Smooth muscle cell (in vitro differentiated cells): ENCODE measurements at regions not wholly inside any gene's neighbourhood (a gene's known extent, or its start where the extent isn't known, plus 50 kb on each side); places are given as distances from the start of the nearest gene placed in this dataset.

ENCODE experiments used
- DNase-seq: peaks from one replicate; lab custom pipeline; 2025; ENCODE audit not compliant: unreplicated experiment; lab: John Stamatoyannopoulos, UW
- H2AFZ ChIP-seq: fragments of 200-600 bp; sonication (generic); 2 replicates; pipeline ENCODE4 v1.6.0; 2016; ENCODE audit warnings: antibody characterized with exemption, low read depth, mild to moderate bottlenecking
- H3F3A ChIP-seq: fragments of 200-600 bp; sonication (generic); 2 replicates; pipeline ENCODE4 v1.6.0; 2017; ENCODE audit warnings: antibody characterized with exemption, low read depth
- H3K27ac ChIP-seq: fragments of 200-600 bp; sonication (generic); 2 replicates; pipeline ENCODE4 v1.5.1; 2016; ENCODE audit warnings: low read depth, mild to moderate bottlenecking
- H3K27me3 ChIP-seq: fragments of 200-600 bp; sonication (generic); 2 replicates; pipeline ENCODE4 v1.6.1; 2016; ENCODE audit warnings: low read depth, mild to moderate bottlenecking
- H3K36me3 ChIP-seq: fragments of 200-600 bp; sonication (generic); 2 replicates; pipeline ENCODE4 v1.5.1; 2016; ENCODE audit warnings: low read depth
- H3K4me1 ChIP-seq: fragments of 200-600 bp; sonication (generic); 2 replicates; pipeline ENCODE4 v1.5.1; 2016; ENCODE audit warnings: low read depth
- H3K4me2 ChIP-seq: fragments of 200-600 bp; sonication (generic); 2 replicates; pipeline ENCODE4 v1.6.0; 2016; ENCODE audit warnings: mild to moderate bottlenecking
- H3K4me3 ChIP-seq: fragments of 200-600 bp; sonication (generic); 2 replicates; pipeline ENCODE4 v1.5.1; 2016; ENCODE audit warnings: mild to moderate bottlenecking
- H3K79me2 ChIP-seq: fragments of 200-600 bp; sonication (generic); 2 replicates; pipeline ENCODE4 v1.6.0; 2016; ENCODE audit warnings: low read depth, mild to moderate bottlenecking
- H3K9ac ChIP-seq: fragments of 200-600 bp; sonication (generic); 2 replicates; pipeline ENCODE4 v1.6.0; 2016; ENCODE audit warnings: low read depth
- H3K9me3 ChIP-seq: fragments of 200-600 bp; sonication (generic); replicated peaks from 2 replicates; pipeline ENCODE4 v1.5.1; 2016; ENCODE audit warnings: low read depth
- H4K20me1 ChIP-seq: fragments of 200-600 bp; sonication (generic); 2 replicates; pipeline ENCODE4 v1.6.0; 2016; ENCODE audit warnings: low read depth
- WGBS: methylation state at CpG from one replicate; pipeline ENCODE4 v1.1.7; 2016; ENCODE audit warnings: low lambda C conversion rate; 5-methylcytosine and 5-hydroxymethylcytosine counted together
- TF ChIP-seq, protein P1 (sequence below): fragments of 200-600 bp; sonication (generic); IDR thresholded peaks from 2 replicates; pipeline ENCODE4 v1.5.1; 2017; ENCODE audit warnings: borderline replicate concordance, mild to moderate bottlenecking, antibody characterized with exemption; ENCODE audit not compliant: insufficient read depth, poor library complexity, severe bottlenecking

DNA sequence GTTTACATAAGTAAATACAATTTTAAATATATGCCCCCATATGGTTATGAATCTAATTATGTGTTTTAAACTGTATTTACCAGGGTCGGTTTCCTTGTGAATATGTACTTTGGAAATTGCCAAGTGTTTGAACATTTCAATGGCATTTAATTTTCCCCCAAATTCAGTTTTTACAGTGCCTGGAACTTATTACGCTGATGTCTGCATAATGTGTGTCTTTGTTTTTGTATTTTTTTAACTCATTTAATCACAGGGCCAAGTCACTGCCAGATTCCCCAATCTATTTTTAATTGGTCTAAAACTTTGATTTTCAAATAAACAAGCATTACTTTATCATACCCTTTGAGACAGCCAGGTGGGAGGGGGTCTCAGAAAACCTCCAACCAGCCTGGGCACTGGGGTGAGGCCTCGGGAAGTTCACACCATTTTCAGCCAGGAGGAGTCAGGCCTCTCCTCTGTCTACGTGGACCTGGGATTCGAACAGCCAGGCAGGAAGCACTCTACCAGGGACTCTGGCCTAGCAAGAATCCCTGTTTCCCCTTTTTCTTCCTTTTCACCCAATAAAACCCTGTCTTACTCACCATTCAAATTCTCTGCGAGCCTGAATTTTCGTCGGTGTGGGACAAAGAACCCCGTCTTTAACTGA lies 151.5 kb upstream of the COL1A2 start:
- WGBS: 67% methylated on average over 9 of the region's 9 CpGs
- Histone ChIP-seq H3F3A (peaks cover 3% of the 10 kb centered on the region), H4K20me1 (no peaks in the 10 kb centered on the region), H3K27ac (no peak overlapping the region), H3K9ac (no peak overlapping the region), H3K4me3 (no peak overlapping the region), H2AFZ (no peak overlapping the region), H3K4me1 (peaks cover 15% of the 10 kb centered on the region), H3K27me3 (no peaks in the 10 kb centered on the region), H3K36me3 (no peaks in the 10 kb centered on the region), H3K9me3 (no peaks in the 10 kb centered on the region), H3K79me2 (no peaks in the 10 kb centered on the region), H3K4me2 (no peak overlapping the region)
- TF ChIP-seq, protein P1, sequence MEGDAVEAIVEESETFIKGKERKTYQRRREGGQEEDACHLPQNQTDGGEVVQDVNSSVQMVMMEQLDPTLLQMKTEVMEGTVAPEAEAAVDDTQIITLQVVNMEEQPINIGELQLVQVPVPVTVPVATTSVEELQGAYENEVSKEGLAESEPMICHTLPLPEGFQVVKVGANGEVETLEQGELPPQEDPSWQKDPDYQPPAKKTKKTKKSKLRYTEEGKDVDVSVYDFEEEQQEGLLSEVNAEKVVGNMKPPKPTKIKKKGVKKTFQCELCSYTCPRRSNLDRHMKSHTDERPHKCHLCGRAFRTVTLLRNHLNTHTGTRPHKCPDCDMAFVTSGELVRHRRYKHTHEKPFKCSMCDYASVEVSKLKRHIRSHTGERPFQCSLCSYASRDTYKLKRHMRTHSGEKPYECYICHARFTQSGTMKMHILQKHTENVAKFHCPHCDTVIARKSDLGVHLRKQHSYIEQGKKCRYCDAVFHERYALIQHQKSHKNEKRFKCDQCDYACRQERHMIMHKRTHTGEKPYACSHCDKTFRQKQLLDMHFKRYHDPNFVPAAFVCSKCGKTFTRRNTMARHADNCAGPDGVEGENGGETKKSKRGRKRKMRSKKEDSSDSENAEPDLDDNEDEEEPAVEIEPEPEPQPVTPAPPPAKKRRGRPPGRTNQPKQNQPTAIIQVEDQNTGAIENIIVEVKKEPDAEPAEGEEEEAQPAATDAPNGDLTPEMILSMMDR: no peak
- no peak for DNase-seq

DNA sequence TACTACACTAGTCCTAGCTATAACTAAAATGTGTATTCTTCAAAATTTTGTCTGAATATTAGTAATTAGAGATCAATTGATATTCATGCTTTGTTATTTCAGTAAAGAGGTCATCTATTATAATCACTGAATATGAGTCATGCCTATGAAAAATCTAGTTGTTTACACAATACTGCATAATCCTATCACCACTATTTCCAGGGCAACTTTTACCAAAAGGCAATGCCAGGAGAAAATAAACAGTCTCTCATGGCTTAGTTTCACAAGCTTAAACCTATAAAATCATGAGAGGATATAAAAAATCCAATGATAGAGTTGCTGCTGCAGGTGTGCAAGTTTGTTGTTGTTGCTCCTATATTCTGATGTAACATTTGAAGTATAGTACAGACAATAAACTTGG lies 149.9 kb upstream of the COL1A2 start:
- Histone ChIP-seq H3K9ac (no peak overlapping the region), H2AFZ (no peak overlapping the region), H3K79me2 (no peaks in the 10 kb centered on the region), H3K36me3 (no peaks in the 10 kb centered on the region), H3K27me3 (no peaks in the 10 kb centered on the region), H3F3A (peaks cover 3% of the 10 kb centered on the region), H4K20me1 (no peaks in the 10 kb centered on the region), H3K4me2 (no peak overlapping the region), H3K4me1 (peaks cover 4% of the 10 kb centered on the region), H3K4me3 (no peak overlapping the region), H3K9me3 (no peaks in the 10 kb centered on the region), H3K27ac (no peak overlapping the region)
- TF ChIP-seq, protein P1: no peak
- no peak for DNase-seq

DNA sequence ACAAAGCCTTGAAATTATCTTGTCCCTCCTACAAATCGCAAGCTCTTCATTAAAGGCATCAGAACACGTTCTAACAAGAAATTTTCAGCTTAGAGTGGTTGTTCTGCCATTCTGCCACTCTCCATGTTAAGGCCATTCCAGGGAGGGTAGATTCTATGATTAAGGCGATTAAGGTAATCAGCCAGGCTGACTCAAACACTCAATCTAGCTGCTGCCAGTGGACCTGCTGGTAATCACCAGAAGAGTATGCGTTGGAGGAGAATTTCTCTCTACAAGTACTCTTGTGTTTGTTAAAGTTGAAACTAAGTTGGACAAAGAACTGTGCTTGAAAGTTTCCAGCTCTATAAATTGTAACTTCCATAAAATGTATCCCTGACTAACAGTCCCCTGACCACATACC lies 149.2 kb upstream of the COL1A2 start:
- Histone ChIP-seq H4K20me1 (no peaks in the 10 kb centered on the region), H3K4me2 (no peak overlapping the region), H3K79me2 (no peaks in the 10 kb centered on the region), H3K9me3 (no peaks in the 10 kb centered on the region), H3K27ac (no peak overlapping the region), H3K4me3 (no peak overlapping the region), H3K4me1 (no peaks in the 10 kb centered on the region), H3F3A (peaks cover 3% of the 10 kb centered on the region), H2AFZ (no peak overlapping the region), H3K9ac (no peak overlapping the region), H3K27me3 (no peaks in the 10 kb centered on the region), H3K36me3 (no peaks in the 10 kb centered on the region)
- TF ChIP-seq, protein P1: no peak
- 85% methylated on average over 4 of the region's 4 CpGs for WGBS
- no peak for DNase-seq

DNA sequence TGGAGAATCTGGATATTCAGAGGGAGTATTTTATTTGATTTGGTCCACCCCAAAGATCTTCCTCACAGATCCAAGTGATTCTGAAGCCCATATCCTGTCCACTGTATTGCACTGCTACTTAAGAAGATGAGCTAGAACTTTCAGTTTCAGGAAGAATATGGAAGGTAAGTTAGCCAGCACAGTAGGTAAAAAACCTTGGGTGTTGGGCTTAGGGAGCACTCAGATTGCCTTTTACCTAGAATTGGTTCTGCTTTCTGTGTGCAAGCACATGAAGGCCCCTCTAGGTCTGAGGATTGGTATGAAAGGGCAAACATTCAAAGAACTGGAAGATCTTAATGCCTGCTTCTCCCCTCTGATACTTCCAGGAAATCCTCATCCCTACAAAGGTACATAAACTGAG lies 146.7 kb upstream of the COL1A2 start:
- no peaks in the 10 kb centered on the region for H3K36me3 ChIP-seq
- no peak overlapping the region for H3K9ac ChIP-seq
- peaks cover 3% of the 10 kb centered on the region for H3F3A ChIP-seq
- no peaks in the 10 kb centered on the region for H3K27me3 ChIP-seq
- H3K79me2 ChIP-seq: no peaks in the 10 kb centered on the region
- H4K20me1 ChIP-seq: no peaks in the 10 kb centered on the region
- no peak overlapping the region for H2AFZ ChIP-seq
- no peaks in the 10 kb centered on the region for H3K4me1 ChIP-seq
- no peaks in the 10 kb centered on the region for H3K9me3 ChIP-seq
- TF ChIP-seq, protein P1: no peak
- DNase-seq: no peak
- no peak overlapping the region for H3K4me2 ChIP-seq
- no peak overlapping the region for H3K4me3 ChIP-seq
- no peak overlapping the region for H3K27ac ChIP-seq
